Kidney epithelial cell (primary cell): ENCODE measurements at regions not wholly inside any gene's neighbourhood (a gene's known extent, or its start where the extent isn't known, plus 50 kb on each side); places are given as distances from the start of the nearest gene placed in this dataset.

Source experiments
- DNase-seq: peaks from one replicate; pipeline ENCODE4 v3.0.0-alpha.2; 2010; ENCODE audit warnings: low read depth
- H3K27me3 ChIP-seq: 2 replicates; pipeline ENCODE4 v1.6.0; 2011; ENCODE audit warnings: low read length; ENCODE audit not compliant: control insufficient read depth, insufficient read depth
- H3K36me3 ChIP-seq: 2 replicates; pipeline ENCODE4 v1.5.1; 2011; ENCODE audit warnings: low read length; ENCODE audit not compliant: control insufficient read depth, insufficient read depth
- H3K4me3 ChIP-seq: 2 replicates; pipeline ENCODE4 v1.5.1; 2011; ENCODE audit warnings: low read depth, mild to moderate bottlenecking, control low read depth, low read length
- TF ChIP-seq, protein P1 (sequence below): IDR thresholded peaks from 2 replicates; pipeline ENCODE4 v1.5.1; 2011; ENCODE audit warnings: mild to moderate bottlenecking, moderate library complexity, low read length, control low read depth, inconsistent platforms; ENCODE audit not compliant: insufficient read depth, poor library complexity, severe bottlenecking

DNA sequence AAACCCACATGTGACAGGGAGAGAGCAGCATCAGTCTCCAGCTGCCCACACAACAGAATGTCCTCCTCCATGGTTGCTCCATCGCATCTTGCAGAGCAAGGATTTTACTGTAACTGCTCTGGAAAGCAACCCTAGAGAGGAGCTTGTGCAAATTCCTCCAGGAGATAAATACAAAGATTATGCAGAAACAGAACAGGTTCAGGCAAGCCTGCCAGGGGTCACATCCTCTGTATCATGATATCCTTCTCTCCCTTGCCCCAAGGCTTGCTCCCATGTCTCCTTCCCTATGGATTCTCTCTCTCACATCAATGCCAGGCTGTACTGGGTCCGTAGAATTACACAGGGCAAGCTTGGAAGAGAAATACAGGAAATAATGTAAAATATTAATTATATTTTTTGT, 226.0 kb downstream of the MPDZ start:
- Histone ChIP-seq H3K27me3 (no peaks in the 10 kb centered on the region), H3K4me3 (no peak overlapping the region), H3K36me3 (no peaks in the 10 kb centered on the region)
- no peak for DNase-seq
- TF ChIP-seq, protein P1, sequence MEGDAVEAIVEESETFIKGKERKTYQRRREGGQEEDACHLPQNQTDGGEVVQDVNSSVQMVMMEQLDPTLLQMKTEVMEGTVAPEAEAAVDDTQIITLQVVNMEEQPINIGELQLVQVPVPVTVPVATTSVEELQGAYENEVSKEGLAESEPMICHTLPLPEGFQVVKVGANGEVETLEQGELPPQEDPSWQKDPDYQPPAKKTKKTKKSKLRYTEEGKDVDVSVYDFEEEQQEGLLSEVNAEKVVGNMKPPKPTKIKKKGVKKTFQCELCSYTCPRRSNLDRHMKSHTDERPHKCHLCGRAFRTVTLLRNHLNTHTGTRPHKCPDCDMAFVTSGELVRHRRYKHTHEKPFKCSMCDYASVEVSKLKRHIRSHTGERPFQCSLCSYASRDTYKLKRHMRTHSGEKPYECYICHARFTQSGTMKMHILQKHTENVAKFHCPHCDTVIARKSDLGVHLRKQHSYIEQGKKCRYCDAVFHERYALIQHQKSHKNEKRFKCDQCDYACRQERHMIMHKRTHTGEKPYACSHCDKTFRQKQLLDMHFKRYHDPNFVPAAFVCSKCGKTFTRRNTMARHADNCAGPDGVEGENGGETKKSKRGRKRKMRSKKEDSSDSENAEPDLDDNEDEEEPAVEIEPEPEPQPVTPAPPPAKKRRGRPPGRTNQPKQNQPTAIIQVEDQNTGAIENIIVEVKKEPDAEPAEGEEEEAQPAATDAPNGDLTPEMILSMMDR: no peak

DNA sequence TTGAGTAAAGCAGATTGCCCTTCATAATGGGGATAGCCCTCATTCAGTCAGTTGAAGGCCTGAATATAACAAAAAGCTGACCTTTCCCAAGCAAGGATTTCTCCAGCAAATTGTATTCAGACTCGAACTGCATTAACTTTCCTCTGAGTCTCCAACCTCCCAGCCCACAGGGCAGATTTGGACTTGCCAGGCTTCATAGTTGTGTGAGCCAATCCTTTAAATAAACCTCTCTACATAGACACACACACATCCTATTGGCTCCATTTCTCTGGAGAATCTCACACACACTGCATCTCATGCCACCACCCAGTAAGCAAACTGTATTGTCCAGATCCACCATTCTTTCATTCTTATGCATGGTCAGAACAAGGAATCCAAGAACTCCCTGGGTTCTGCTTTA, 225.1 kb downstream of the MPDZ start:
- Histone ChIP-seq H3K36me3 (no peaks in the 10 kb centered on the region), H3K4me3 (no peak overlapping the region), H3K27me3 (no peaks in the 10 kb centered on the region)
- DNase-seq: no peak
- TF ChIP-seq, protein P1: no peak
